Immature natural killer cell (primary cell): ENCODE measurements at regions not wholly inside any gene's neighbourhood (a gene's known extent, or its start where the extent isn't known, plus 50 kb on each side); places are given as distances from the start of the nearest gene placed in this dataset.

Experiments
- DNase-seq, 3 donors: peaks; one replicate each; pipeline ENCODE4 v3.0.0; 2022; ENCODE audit warnings: mixed read lengths in 1 of 3
- H3K27ac Mint-ChIP-seq, 6 donors: one replicate each; pipeline ENCODE4 v1.8.0; 2020; ENCODE audit warnings: mixed read lengths in 6 of 6, mild to moderate bottlenecking in 5 of 6, inconsistent platforms in 4 of 6, moderate library complexity in 3 of 6
- H3K27me3 Mint-ChIP-seq, 3 donors: one replicate each; pipeline ENCODE4 v1.8.0; 2020 to 2021; ENCODE audit warnings: low read depth in 3 of 3, mild to moderate bottlenecking in 3 of 3, mixed read lengths in 3 of 3, moderate library complexity in 3 of 3, inconsistent platforms in 1 of 3
- H3K36me3 Mint-ChIP-seq, 3 donors: one replicate each; pipeline ENCODE4 v1.8.0; 2020; ENCODE audit warnings: mixed read lengths in 3 of 3, inconsistent platforms in 2 of 3, mild to moderate bottlenecking in 2 of 3
- H3K4me1 Mint-ChIP-seq, 2 donors: one replicate each; pipeline ENCODE4 v1.8.0; 2020; ENCODE audit warnings: inconsistent platforms in 2 of 2, mild to moderate bottlenecking in 2 of 2, mixed read lengths in 2 of 2, moderate library complexity in 1 of 2
- H3K4me3 Mint-ChIP-seq, 5 donors: one replicate each; pipeline ENCODE4 v1.8.0; 2020; ENCODE audit warnings: mild to moderate bottlenecking in 5 of 5, mixed read lengths in 5 of 5, inconsistent platforms in 3 of 5, moderate library complexity in 3 of 5
- H3K9me3 Mint-ChIP-seq, 6 donors: one replicate each; pipeline ENCODE4 v1.8.0; 2020; ENCODE audit warnings: mild to moderate bottlenecking in 6 of 6, mixed read lengths in 6 of 6, inconsistent platforms in 4 of 6, moderate library complexity in 3 of 6

DNA sequence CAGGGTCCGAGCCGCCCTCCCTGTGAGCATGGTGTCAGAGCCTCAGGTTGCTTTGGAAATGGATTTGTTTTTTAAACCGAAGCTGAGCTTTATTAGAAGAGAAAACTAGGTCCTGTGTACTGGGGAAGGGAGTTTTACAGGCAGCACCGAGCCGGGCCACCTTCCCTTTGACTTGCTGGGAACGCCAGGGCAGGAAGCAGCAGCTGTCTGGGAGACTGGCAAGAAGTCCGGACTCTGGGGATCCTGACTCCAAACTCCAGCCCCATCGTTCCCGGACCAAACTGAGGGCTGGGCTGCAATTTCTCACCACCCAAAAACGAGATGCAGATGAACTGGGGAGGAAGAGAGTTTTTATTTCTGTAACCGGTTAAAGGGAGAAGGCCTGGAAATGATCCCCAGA lies 214.9 kb upstream of the KCNG1 start:
- H3K36me3 Mint-ChIP-seq, result no peaks in the 10 kb centered on the region
- peaks cover 0 to 13% (median 5%) of the 10 kb centered on the region in 3 donors for H3K27me3 Mint-ChIP-seq

DNA sequence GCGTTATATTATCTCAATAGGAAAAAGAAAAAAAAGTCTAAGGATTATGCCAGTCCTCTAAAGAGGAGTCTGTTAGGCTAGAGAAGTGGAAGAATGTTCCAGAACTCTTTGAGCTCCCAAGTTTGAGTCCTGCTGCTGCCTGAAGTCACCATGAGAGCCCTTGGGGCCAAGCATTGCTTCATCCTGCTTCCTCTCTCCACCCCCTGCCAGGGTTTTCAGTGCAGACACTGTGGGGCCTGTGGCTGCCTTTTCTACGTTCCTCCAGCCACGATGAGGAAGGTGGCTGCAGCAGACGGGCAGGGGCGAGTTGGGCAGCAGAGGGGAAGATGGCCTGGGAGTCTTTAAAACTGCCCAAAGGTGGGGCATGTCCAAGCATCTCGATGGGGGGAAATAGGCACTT lies 214.4 kb upstream of the KCNG1 start:
- Mint-ChIP-seq H3K9me3 (peaks cover 0 to 1% (median 0%) of the 10 kb centered on the region in 6 donors), H3K27me3 (peaks cover 0 to 13% (median 5%) of the 10 kb centered on the region in 3 donors), H3K4me3 (no peak overlapping the region), H3K36me3 (no peaks in the 10 kb centered on the region), H3K4me1 (no peaks in the 10 kb centered on the region), H3K27ac (no peak overlapping the region)
- DNase-seq, result no peak

More for the DNA sequence above, 214.9 kb upstream of the KCNG1 start:
- Mint-ChIP-seq H3K27ac (no peak overlapping the region), H3K9me3 (peaks cover 0 to 5% (median 1%) of the 10 kb centered on the region in 6 donors), H3K4me1 (no peaks in the 10 kb centered on the region), H3K4me3 (no peak overlapping the region)
- DNase-seq, result no peak

GRCh38 chr20:51236421-51236820 lies 213.5 kb upstream of the KCNG1 start:
- no peaks in the 10 kb centered on the region for H3K36me3 Mint-ChIP-seq
- H3K27ac Mint-ChIP-seq, result no peak overlapping the region
- DNase-seq, result no peak
- H3K9me3 Mint-ChIP-seq, result no peaks in the 10 kb centered on the region
- no peak overlapping the region for H3K4me3 Mint-ChIP-seq
- H3K27me3 Mint-ChIP-seq, result peaks cover 0 to 9% (median 5%) of the 10 kb centered on the region in 3 donors
- H3K4me1 Mint-ChIP-seq, result no peaks in the 10 kb centered on the region

DNA sequence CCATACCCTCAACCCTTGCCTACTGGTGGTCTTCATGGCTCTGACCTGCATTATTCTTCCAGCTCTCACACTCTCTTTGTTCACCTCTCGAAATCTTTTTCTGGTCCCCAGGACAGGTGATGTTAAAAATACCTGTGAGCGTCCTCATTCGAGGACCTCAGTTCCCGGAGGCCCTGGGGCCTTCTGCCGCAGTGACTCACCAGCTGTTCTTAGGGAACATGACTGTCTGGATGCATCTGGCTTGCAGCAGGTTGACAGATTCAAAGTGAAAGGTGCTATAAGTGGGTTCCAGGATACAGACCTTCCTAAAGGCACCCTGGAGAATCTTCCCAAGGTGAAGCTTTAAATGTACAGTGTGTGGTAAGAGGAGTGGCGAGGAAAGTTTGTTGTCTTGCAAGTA lies 210.4 kb upstream of the KCNG1 start:
- Mint-ChIP-seq H3K27ac (no peak overlapping the region), H3K4me3 (no peak overlapping the region), H3K9me3 (no peaks in the 10 kb centered on the region), H3K36me3 (no peaks in the 10 kb centered on the region), H3K27me3 (peaks cover 0 to 9% (median 8%) of the 10 kb centered on the region in 3 donors), H3K4me1 (no peaks in the 10 kb centered on the region)
- no peak for DNase-seq

DNA sequence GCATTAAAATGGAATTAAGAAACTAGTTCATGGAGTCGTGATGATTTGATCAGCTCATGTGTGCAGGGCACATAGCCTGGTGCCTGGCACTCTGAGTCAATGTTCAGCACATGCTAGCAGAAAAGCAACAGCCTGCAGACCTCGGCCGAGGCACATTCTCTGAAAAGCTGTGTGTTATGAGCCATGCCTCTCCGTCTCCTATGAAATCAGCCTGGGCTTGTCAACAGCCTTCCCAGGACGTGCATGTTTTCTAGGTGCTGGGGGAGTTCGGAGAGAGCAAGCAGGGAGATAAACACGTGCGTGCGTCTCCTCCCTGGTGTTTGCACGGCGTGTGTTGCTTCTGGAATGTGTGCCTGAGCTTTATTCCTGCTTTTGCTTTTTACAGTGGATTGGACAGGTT lies 207.8 kb upstream of the KCNG1 start:
- no peaks in the 10 kb centered on the region for H3K9me3 Mint-ChIP-seq
- H3K4me3 Mint-ChIP-seq, result no peak overlapping the region
- no peak overlapping the region for H3K27ac Mint-ChIP-seq
- DNase-seq, result no peak
- H3K36me3 Mint-ChIP-seq, result no peaks in the 10 kb centered on the region
- H3K27me3 Mint-ChIP-seq, result peaks cover 0 to 9% (median 3%) of the 10 kb centered on the region in 3 donors
- H3K4me1 Mint-ChIP-seq, result no peaks in the 10 kb centered on the region

- H3K4me3 Mint-ChIP-seq, result no peak overlapping the region
- H3K27me3 Mint-ChIP-seq, result peaks cover 0 to 8% (median 0%) of the 10 kb centered on the region in 3 donors
- H3K27ac Mint-ChIP-seq, result no peak overlapping the region
- H3K36me3 Mint-ChIP-seq, result no peaks in the 10 kb centered on the region
- H3K4me1 Mint-ChIP-seq, result no peaks in the 10 kb centered on the region
- no peaks in the 10 kb centered on the region for H3K9me3 Mint-ChIP-seq
- DNase-seq, result no peak
Measured at GRCh38 chr20:51228763-51229162, 205.9 kb upstream of the KCNG1 start.

GRCh38 chr20:51227744-51228143 lies 204.8 kb upstream of the KCNG1 start:
- DNase-seq, result no peak
- no peaks in the 10 kb centered on the region for H3K9me3 Mint-ChIP-seq
- H3K4me3 Mint-ChIP-seq, result no peak overlapping the region
- no peak overlapping the region for H3K27ac Mint-ChIP-seq
- H3K4me1 Mint-ChIP-seq, result no peaks in the 10 kb centered on the region
- peaks cover 0 to 5% (median 0%) of the 10 kb centered on the region in 3 donors for H3K27me3 Mint-ChIP-seq
- H3K36me3 Mint-ChIP-seq, result no peaks in the 10 kb centered on the region

GRCh38 chr20:51223183-51223720 lies 200.3 kb upstream of the KCNG1 start:
- H3K4me1 Mint-ChIP-seq, result peaks cover 5 to 12% of the 10 kb centered on the region in 2 donors
- no peak overlapping the region for H3K4me3 Mint-ChIP-seq
- DNase-seq, result no peak
- no peaks in the 10 kb centered on the region for H3K9me3 Mint-ChIP-seq
- H3K36me3 Mint-ChIP-seq, result no peaks in the 10 kb centered on the region
- peaks cover 5 to 15% (median 9%) of the 10 kb centered on the region in 3 donors for H3K27me3 Mint-ChIP-seq
- H3K27ac Mint-ChIP-seq, result peak overlapping the region in 1 of 6 donors; percentile 38

DNA sequence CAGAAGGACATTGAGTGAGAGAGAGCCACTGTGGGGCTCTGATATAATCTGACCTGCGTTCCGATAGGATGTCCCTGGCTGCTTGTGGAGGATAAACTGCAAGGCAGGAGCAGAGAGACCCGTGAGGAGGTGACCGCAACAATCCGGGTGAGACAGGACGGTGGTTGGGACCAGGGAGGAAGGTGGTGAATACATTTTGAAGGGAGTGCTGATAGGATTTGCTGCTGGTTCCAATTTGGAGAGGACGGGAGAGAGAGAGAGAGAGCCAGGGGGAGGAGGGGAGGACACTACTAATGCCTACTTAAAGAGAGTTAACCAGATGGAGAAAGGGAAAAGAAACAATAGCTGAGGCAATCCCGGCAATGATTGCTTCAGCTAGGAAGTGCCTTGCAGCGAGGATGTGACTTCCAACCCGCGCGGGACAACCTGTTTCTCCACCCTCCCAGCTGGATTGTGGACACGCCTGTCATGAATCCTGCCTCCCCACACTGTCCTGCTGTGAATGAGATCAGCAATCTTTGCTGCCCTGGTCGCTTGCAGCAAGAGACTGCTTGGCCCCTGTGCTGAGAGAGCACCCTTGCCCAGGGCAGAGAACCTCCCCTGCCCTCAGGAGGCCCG lies 199.0 kb upstream of the KCNG1 start:
- H3K27me3 Mint-ChIP-seq, result peaks cover 5 to 19% (median 10%) of the 10 kb centered on the region in 3 donors
- DNase-seq, result no peak
- H3K4me1 Mint-ChIP-seq, result peaks cover 5 to 12% of the 10 kb centered on the region in 2 donors
- no peak overlapping the region for H3K4me3 Mint-ChIP-seq
- H3K9me3 Mint-ChIP-seq, result no peaks in the 10 kb centered on the region
- no peak overlapping the region for H3K27ac Mint-ChIP-seq
- no peaks in the 10 kb centered on the region for H3K36me3 Mint-ChIP-seq

- no peak for DNase-seq
- peaks cover 5 to 19% (median 12%) of the 10 kb centered on the region in 3 donors for H3K27me3 Mint-ChIP-seq
- H3K27ac Mint-ChIP-seq, result no peak overlapping the region
- peaks cover 0 to 2% (median 0%) of the 10 kb centered on the region in 6 donors for H3K9me3 Mint-ChIP-seq
- H3K4me3 Mint-ChIP-seq, result no peak overlapping the region
- H3K36me3 Mint-ChIP-seq, result no peaks in the 10 kb centered on the region
- H3K4me1 Mint-ChIP-seq, result peaks cover 5 to 12% of the 10 kb centered on the region in 2 donors
Measured at GRCh38 chr20:51221103-51221502, 198.2 kb upstream of the KCNG1 start.

DNA sequence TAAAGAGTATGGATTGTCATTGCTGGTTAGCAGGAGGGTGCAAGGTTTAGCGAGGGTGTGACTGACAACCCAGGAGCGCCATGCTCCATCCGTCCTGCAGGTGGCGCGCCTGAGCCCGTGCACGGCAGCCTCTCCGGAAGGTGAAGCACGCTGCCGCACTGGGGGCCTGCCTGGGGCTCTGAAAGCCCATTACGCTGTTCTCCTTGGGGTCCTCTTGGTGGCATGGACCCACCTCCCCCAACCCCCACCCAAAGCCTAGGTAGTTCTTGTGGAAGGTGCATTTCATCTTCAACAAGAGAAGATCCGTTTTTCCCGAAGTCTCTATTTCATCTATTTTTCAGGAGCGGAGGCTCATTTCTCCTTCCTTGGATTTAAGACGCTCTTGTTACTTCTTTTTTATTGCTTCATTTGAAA lies 197.4 kb upstream of the KCNG1 start:
- Mint-ChIP-seq H3K27me3 (peaks cover 5 to 22% (median 17%) of the 10 kb centered on the region in 3 donors), H3K27ac (no peak overlapping the region), H3K4me1 (peaks cover 5 to 12% of the 10 kb centered on the region in 2 donors), H3K9me3 (peaks cover 0 to 2% (median 0%) of the 10 kb centered on the region in 6 donors), H3K36me3 (no peaks in the 10 kb centered on the region), H3K4me3 (no peak overlapping the region)
- peak; percentile 35 to 41 (median 38) for DNase-seq

DNA sequence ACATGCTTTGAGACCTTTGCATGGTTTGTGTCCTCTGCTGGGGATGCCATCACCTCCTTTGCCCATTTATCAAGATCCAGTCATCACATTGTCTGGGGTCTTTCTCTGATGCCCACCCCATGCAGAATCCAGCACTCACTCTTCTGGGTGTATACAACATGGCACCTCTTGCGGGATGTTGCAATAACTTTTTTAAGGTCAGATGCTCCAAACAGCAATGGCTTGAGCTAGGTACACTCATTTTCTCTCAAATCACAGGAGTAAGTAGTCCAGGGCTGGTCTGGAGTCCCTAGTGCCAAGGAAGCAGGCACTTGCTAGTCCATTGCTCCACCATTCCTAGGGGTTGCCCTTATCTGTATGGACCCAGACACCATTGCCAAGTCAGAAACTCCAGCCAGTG lies 196.6 kb upstream of the KCNG1 start:
- DNase-seq, result no peak
- Mint-ChIP-seq H3K36me3 (no peaks in the 10 kb centered on the region), H3K9me3 (peaks cover 0 to 2% (median 0%) of the 10 kb centered on the region in 6 donors), H3K4me1 (peaks cover 5 to 12% of the 10 kb centered on the region in 2 donors), H3K4me3 (no peak overlapping the region), H3K27me3 (peaks cover 5 to 26% (median 18%) of the 10 kb centered on the region in 3 donors), H3K27ac (no peak overlapping the region)

DNA sequence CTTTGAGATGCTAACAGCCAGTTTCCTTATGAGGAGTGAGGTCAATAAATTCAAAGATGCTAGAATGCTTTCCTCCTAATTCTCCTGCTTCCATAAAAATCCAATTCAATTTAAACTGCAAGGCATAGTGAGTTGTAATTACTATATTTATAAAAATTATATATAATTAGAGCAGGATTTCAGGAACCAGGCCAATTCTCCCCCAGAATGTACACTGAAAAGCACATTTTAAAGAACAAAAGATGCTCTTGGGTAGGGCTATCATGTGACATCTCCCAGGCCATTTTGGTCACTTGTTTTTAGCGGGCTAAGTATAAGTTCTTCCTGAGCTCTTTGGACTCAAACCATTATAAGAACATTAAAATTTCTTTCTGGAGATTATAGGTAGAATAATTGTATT lies 195.7 kb upstream of the KCNG1 start:
- no peak overlapping the region for H3K4me3 Mint-ChIP-seq
- no peak for DNase-seq
- H3K27me3 Mint-ChIP-seq, result peaks cover 5 to 26% (median 18%) of the 10 kb centered on the region in 3 donors
- H3K27ac Mint-ChIP-seq, result no peak overlapping the region
- H3K9me3 Mint-ChIP-seq, result peaks cover 0 to 2% (median 0%) of the 10 kb centered on the region in 6 donors
- H3K4me1 Mint-ChIP-seq, result peaks cover 5 to 12% of the 10 kb centered on the region in 2 donors
- H3K36me3 Mint-ChIP-seq, result no peaks in the 10 kb centered on the region

- H3K9me3 Mint-ChIP-seq, result peaks cover 0 to 2% (median 0%) of the 10 kb centered on the region in 6 donors
Measured at GRCh38 chr20:51217347-51218045, 194.6 kb upstream of the KCNG1 start.

More at GRCh38 chr20:51217347-51218045, 194.6 kb upstream of the KCNG1 start:
- H3K36me3 Mint-ChIP-seq, result no peaks in the 10 kb centered on the region
- no peak overlapping the region for H3K27ac Mint-ChIP-seq
- peaks cover 5 to 26% (median 18%) of the 10 kb centered on the region in 3 donors for H3K27me3 Mint-ChIP-seq
- DNase-seq, result no peak
- H3K4me3 Mint-ChIP-seq, result no peak overlapping the region
- H3K4me1 Mint-ChIP-seq, result peaks cover 5 to 12% of the 10 kb centered on the region in 2 donors
